NOMO-1 treated with dmso at 0.1 percent for 144 hours (cell line): ENCODE measurements at regions not wholly inside any gene's neighbourhood (a gene's known extent, or its start where the extent isn't known, plus 50 kb on each side); places are given as distances from the start of the nearest gene placed in this dataset.
A peak's percentile ranks its signal among the peaks of the same experiment; 100 is the strongest.

Experiments used
- DNase-seq: peaks from one replicate; lab custom pipeline; 2025; ENCODE audit not compliant: unreplicated experiment; lab: John Stamatoyannopoulos, UW

DNA sequence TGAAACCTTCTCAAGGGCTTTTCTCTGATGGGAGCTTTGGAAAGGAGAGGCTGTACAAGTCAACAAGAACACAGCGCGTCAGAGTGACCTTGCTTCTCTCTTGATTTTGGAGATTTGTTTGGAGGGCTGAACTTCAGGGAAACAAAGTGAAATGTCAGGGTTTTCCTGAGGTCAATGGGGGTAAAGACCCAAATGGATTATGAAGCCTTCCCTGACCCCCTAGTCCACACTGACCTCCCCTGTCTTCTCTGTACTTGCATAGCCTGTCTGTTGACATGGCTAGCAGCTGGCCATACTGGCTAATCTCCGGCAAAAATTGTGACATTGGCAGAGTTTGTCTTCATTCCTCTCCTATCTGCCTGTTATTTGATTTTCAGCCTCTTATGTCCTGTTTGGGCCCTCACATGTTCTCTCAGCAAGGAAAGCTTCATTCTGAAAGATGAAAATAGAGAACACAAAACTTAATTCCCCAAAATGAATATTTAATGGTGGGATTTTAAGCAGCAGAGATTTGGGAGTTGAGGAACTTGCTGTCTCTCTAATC, 149.3 kb upstream of the HAAO start:
- DNase-seq: no peak

DNA sequence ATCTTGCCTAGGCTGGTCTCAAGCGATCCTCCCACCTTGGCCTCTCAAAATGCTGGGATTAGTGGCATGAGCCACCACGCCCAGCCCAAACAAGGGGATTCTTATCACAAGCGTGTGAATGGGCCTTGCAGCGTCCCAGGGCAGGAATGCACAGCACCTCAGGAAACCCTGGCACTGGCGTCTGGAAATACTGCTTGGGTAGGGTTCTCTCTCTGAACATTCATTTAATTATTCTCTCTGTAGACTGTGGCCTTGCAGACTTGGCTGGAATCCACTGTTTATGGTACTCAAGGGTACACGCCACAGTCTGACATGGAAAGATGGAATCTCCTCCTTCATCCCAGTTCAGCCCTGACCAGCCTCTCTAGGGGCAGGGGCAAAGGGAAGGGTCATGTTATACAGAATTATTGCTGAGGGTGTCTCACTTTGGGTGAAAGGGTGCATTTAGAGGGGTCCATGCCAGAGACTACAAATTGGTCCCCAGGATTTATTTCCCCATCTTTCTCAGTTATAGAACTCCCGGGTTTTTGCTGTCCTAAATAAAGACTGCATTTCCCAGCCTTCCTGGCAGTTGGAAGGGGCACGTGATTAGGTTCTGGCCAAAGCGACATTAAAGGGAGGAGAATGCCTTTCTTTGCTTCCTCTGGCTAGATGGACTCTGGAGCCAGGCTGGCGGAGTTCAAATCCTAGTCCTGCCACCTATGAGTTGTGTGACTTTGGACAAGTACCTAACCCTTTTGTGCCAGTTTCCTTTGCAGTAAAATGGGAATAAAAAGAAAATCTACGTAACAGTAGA, 147.2 kb upstream of the HAAO start:
- no peak for DNase-seq

DNA sequence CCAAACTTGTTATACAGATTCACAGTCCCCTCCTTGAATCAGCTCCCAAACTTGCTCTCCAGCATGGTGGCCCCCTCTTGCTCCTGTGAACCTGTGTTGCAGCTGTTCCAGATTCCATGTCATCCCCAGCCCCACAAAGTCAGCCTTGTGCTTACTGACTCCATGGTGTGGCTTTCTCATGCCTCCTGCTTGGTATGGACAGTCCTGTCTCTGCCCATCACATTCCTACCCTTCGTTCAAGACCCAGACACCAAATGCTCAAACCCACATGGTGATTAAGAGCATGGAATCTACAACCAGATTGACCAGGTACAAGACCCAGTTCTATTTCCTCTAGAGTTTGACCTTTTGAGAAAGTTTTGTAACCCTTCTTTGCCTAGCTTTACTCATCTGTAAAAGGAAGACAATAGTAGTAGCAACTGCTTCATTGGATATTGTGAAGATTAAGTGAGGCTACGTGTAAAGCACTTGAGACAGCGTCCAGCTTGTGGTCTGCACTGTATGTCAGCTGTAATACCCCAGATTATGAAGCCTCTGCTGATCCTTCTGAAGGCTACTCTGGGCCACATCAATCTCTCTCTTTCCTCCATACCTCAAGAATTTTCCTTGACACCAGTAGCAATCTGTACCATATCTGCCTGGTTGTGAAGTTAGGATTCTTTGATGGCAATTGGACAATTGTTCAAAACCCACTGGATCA, 146.4 kb upstream of the HAAO start:
- no peak for DNase-seq

DNA sequence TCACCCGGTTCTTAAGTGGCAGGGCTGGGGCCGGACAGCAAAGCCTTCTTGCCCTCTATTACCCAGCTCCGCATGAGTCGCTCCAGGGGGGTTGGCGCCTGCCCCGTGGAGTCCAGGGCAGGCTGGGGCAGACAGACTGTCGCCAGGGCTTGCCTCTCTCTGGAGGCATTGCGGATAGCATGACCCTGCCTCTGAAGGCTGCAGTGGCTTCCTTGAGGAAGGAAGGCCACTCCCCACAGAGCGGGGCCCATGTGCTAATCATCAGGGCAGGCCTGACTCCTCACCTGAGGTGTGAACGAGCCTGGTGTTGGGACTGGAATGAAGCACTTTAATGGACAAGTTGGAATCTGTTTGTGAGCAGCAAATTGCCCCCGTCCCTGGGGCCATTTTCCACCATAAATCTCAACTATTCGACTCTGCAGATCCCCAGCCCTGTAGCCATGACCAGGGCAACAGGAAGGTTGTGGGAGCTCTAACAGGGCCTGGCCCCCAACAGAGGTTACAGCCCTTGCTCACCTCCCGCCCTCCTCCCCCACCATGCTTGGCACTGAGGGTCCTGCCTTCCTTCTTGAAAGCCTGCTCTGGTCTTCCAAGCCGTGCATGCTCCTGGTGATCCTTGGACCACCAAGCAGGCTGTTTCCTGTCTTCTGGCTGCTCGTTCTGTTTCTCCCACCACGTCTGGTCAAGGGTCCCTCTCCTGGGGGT, 144.9 kb upstream of the HAAO start:
- DNase-seq: no peak

DNA sequence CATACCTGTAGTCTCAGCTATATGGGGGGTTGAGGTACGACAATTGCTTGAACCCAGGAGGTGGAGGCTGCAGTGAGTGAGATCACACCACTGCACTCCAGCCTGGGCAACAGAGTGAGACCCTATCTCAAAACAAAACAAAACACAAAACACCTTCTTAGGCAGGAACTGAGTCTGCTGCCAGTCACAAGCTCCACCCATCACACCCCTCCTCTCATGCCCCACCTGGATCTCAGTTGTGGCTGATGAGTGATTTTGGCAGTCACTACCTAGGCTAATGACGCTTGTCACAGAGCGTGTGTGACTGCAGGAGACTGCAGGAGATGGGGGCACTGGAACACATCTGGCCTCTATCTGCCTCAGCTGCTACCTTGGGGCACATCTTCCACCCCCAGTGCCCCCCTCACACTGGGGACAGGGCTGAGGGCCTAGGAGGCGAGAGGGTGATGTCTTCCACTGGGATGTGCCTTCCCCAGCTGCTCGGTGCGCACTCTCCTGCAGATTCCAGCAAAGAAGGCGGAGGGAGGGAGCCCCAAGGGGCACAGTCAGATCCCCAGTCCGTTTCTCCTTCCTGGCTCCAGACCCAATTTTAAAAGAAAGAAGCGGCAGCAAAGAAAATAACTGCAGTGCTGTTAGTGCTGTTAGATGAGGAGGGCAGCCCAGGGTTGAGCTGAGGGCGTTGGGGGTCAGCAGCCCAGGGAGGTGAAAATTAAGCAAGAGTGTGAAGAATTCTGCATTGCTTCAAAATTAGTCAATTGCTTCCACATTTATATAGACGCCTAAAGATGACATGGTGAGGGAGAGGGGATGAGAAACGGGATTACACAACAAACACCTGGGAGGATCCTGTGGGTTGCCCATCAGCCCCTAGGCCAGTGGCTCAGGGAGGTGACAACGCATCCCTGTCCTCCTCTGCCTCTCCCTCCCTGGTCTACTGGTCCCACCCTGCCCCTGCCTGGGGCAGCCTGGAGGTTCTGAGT, 143.6 kb upstream of the HAAO start:
- no peak for DNase-seq

DNA sequence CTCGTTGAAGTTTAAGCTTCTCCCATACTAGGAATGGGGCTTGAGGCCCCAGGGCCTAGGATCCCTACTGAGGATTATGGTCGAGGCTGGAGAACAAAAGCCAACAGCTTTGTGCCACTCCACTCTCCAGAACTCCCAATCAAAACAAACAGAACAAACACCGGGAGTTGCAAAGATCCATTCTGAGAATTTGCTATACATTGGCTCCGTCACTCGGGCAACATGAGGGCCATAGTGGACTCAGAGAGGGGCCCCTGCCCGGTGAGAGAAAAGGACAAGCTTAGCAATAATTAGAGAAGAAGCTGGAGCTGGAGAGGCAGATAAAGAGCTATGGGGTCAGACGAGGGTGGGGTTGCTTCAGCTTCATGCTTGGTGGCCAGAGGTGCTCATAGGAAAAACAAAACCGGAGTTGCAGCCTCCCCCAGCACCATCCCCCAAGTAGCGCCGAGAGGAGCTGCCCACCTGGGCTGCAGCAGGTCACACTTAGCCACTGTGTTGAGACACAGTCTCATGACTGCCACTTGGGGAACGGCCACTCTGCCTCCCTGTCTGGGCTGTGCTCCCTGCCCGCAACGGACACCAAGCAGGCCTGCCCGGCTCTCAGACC, 142.3 kb upstream of the HAAO start:
- no peak for DNase-seq

DNA sequence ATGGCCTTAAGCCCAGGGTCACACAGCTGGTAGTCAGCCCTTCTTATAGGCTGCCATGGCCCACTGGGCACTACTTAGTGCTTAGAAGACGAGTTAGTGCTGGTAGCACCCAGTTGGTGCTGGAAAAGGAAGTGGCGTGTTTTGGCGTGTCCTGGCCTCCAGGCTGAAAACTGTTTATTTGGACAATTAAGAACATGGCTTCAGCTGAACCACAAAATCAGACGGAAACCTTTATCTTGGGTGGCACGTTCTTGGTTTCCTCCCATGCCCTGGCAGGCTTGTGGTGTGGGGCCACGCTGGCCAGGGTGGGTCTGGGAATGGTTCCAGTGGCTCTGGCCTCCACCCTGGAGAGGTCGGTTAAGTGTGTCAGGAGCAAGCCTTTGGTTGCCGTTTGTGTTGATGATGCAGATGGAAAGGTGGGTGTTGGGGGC, 141.5 kb upstream of the HAAO start:
- DNase-seq: no peak

DNA sequence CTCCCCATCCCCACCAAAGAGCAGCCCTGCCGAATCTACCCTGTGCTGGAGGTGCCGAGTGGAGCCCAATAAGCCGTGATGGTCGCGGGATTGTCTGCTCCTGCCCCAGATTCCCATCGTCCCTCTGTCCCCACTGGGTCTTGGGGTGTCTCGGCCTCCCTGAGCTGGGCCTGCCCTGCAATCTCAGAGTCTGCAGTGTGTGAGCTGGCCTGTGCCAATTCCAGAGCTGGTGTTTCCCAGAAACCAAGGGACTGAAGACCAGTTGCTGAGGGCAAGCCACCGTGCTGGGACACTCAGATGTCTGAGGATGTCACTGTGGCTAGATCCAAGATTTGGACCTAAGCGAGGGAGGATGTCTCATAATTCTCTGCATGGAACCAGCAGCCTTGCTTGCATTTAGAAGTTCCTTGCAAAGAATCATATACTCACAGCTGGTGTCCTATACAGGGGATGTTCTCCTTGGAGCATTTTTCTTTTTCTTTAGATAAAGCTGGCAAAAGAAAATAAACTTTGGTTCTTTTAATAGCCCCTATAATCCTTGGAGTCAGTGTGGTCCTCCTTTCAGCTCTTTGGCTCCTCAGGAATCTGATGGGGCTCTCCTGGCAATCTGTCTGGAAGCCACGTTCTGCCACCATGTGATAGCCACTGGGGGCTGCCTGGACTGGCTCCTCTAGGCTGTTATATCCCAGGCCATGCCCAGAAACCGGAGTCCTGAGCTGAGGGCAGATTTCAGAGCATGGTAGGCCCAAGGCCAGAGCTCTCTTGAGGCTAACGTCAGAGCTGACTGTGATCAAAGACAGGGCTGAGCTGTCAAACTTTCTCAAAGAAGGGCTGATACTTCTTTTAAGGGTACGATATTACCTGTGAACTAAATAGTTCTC, 140.1 kb upstream of the HAAO start:
- DNase-seq: no peak

DNA sequence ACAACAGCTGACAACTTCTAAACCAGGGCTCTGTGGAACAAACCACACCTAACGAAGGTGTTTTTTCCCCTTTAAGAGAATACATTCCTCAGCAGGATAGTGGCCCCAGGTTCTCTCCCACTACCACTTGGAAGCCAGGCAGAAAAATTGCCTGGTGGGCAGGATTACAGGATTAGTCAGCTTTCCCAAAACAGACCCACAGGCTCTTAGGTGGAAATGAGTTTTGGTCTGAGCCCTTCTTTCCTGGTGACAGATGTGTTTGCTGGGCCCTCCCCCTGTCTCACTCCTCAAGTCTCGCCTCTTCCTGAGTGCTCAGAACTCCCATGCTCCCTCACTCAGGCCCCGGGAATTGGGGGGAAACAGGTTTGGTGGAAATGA, 139.4 kb upstream of the HAAO start:
- DNase-seq: no peak

DNA sequence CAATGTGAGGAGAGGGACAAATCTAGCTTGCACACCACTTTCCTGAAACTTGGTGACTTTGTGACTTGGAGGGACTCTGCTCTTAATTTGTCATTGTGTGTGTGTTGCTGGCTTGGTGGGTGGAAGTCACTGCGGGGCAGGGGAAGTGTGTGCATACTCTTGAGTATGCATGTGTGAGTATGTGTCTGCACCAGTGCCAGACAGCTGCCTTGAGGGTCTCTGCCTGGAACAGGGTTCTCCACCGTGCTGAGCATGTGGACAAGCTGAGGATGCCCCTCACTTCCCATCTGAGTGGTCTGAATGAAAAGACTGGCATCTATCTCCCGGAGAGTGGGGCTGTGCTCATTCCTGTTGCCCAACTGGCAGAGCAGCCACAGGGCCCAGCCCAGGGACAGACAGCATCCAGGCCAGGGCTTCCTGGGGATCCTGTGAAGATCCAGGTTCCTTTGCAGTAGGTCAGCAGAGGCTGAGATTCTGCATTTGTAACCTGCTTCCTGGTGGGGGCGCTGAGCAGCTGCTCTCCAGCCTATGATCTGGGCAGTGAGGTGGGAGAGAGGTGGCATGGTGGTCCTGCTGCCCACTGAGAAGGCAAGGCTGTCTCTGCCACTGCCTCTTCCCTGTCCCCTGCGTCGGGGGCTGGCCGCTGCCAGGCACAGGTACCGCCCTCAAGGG, 138.9 kb upstream of the HAAO start:
- DNase-seq: no peak

DNA sequence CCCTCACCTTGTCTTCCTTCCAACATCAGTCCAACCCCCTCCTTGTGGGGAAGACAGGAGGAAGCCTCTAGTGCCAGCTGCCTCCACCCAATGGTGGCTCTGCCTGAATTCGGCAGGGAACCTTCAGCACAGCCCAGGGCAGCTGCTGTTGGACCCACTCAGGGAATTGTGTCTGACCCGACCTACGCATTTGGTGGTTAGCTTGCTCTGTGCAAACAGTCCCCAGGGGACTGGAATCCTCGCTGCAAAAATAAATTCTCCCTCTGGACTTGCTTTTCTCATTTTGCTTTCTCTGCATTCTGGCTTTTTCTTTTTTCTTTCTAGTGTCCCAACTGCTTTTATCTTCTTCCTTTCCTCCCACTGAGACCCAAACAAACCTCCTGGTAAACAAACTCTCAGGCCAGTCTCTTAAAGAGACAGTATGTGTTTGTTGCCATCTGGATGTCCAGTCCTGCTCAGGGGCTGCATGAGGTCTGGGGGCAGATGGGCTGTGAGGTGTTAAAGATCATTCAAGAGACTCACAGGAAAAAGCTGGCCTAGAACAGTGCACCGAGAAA, 137.7 kb upstream of the HAAO start:
- no peak for DNase-seq

DNA sequence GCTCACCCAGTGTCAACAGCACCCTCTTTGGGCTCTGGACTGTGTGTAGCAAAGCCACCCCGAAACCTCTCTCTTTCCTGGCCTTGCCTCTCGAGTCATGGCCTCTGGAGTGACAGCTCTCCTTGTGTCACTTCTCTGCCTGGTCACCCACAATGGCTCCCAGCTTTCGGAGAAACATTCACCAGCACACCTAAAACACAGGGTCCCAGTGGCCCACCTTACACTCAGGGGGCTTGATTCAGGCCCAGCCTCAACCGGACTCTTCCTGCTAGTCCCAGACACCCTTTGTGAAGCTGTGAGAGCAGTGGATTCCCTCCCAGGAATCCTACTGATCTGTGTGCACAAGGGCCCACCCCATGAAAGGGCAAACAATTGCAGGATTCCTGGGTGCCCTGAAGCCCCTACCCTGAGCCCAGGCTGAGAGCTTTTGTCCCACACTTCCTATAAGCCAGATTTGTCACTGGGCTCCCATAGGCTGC, 137.2 kb upstream of the HAAO start:
- DNase-seq: no peak

DNA sequence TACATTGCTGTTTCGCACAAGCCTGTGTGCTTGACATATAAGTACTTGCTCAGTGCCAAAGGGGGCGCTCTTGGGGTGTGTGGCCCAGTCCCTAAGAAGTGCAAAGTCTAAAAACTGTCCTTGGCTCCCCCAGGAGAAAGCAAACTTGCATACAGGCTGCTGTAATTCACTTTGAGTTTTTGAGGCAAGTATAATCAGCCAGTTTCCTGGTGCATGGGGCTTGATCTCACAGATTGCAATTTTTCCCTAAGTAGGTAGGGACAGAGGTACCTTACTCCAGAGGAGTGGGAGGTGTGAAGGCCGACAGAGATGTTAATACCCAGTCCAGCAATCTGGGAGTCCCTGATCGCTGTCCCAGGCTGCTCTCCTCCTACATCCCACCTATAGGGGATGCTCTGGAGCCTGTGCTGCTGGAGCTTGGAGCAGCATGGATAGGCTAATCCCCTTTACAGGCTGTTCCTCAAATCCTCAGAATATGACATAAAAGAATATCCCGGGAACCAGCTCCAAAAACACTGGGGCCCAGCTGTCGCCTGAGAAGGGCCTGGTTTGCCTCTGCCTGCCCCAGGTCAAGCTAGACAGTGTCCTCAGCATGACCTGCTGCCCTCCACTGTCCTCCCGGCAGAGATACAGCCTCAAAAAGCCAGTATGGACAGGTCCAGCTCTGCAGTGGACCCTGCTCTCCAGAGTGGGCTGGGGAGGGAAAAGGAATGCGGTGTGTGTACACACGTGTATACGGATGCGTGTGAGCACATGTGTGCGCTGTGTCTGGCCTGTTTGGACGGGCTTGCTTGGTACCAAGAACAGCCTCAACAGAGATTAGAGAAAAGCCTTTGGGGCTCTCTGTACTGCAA, 136.5 kb upstream of the HAAO start:
- peak; percentile 53 for DNase-seq

DNA sequence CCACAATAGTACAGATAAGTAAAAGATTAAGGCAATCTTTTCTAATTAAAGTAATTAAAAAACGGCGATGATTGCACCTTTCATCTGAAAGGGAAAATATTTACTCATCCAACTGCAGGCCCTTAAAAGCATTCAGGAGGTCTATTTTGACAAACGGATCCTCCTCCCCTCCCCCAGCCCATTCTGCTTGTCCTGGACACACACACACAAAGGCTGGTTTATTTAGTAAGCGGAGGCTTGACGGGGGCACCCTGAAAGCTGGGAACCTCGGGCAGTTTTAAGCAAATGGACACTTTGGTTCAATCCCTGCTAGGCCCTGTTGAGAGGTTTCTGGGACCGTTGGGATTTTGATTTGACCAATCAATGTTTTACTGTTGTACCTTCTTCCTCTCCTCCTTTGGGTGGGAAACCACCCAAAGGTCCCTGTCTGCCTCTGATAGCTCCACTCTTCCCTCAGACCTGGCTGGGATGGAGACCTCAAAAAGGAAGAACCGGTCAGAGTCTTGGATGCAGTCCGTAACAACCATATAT, 135.8 kb upstream of the HAAO start:
- no peak for DNase-seq

DNA sequence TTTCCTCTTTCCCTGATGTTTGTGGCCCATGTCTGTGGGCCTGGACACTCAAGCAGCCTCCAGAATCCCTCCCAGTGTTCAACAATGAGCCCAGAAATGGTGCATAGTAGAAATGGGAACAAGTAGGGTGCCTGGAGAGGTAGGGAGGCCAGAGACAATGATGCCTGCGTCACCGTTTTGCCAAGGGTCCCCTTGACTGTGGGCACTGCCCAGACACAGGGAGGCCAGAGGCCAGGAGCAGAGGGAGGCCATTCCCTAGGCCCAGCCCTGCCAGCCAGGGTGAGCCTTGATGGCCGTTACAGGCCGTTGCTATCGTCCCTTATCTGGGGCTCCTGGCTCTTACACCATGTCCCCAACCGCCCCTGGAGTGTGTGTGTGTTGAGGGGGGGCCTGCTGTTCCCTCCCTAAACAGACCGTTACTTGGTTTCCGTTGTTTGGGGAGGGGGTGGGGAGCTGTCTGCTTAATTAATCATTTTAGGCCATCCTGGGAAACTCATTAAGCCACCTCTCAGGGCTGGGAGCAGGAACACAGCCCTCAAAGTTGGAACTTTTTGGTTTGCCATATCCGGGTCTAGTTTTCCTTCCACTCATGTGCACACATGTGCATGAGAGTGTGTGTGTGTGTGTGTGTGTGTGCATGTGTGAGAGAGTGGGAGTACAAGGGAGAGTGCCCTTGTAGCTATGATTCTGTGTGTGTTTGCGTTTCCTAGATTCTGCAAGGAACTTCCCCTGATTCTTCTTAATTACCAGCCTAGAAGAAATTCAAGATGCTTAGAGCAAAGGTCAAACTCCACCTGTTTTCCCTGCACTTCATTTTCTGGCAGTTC, 135.2 kb upstream of the HAAO start:
- DNase-seq: peak; percentile 39
